Spleen (tissue), 11 donors: ENCODE measurements at regions not wholly inside any gene's neighbourhood (a gene's known extent, or its start where the extent isn't known, plus 50 kb on each side); places are given as distances from the start of the nearest gene placed in this dataset.

Experiments used
- DNase-seq: peaks from one replicate; pipeline ENCODE4 v3.0.0-alpha.2; 2020
- H3K27ac ChIP-seq, 8 donors: fragments of 200-600 bp; sonication (generic) in 7 of 8; 1 replicate in 4 of 8; 2 replicates in 4 of 8; pipeline versions ENCODE4 v1.5.0 to v1.8.0; 2016 to 2021; ENCODE audit warnings: inconsistent platforms in 4 of 8, mild to moderate bottlenecking in 4 of 8, moderate library complexity in 1 of 8
- H3K27me3 ChIP-seq, 7 donors: fragments of 200-600 bp; sonication (generic) in 6 of 7; replicated peaks in 1 of 7; 1 replicate in 4 of 7; 2 replicates in 3 of 7; pipeline versions ENCODE4 v1.5.0 to v1.8.0; 2016 to 2021; ENCODE audit warnings: inconsistent platforms in 3 of 7, mild to moderate bottlenecking in 1 of 7
- H3K36me3 ChIP-seq, 6 donors: fragments of 200-600 bp; sonication (generic) in 5 of 6; 1 replicate in 4 of 6; 2 replicates in 2 of 6; pipeline versions ENCODE4 v1.5.0 to v1.8.0; 2016 to 2021; ENCODE audit warnings: inconsistent platforms in 2 of 6
- H3K4me1 ChIP-seq, 6 donors: fragments of 200-600 bp; sonication (generic) in 5 of 6; 1 replicate in 3 of 6; 2 replicates in 3 of 6; pipeline versions ENCODE4 v1.5.0 to v1.8.0; 2016 to 2021; ENCODE audit warnings: inconsistent platforms in 3 of 6
- H3K4me3 ChIP-seq, 8 donors: fragments of 200-600 bp; sonication (generic) in 7 of 8; 1 replicate in 4 of 8; 2 replicates in 4 of 8; pipeline versions ENCODE4 v1.5.0 to v1.8.0; 2016 to 2021; ENCODE audit warnings: inconsistent platforms in 4 of 8, mild to moderate bottlenecking in 4 of 8, moderate library complexity in 2 of 8
- H3K9me3 ChIP-seq, 8 donors: fragments of 200-600 bp; sonication (generic) in 7 of 8; 1 replicate in 4 of 8; 2 replicates in 4 of 8; pipeline versions ENCODE4 v1.5.0 to v1.8.0; 2016 to 2021; ENCODE audit warnings: inconsistent platforms in 4 of 8
- CTCF ChIP-seq, 11 experiments: fragments of 200-600 bp in 7 of 11; fragments of 450-650 bp in 4 of 11; sonication (generic) in 4 of 11; IDR thresholded peaks in 8 of 11; conservative IDR thresholded peaks in 3 of 11; 1 replicate in 7 of 11; 2 replicates in 4 of 11; pipeline versions ENCODE4 v1.4.0 to v1.8.0; 2016 to 2021; ENCODE audit warnings: antibody characterized with exemption in 11 of 11, inconsistent platforms in 4 of 11, mild to moderate bottlenecking in 1 of 11
- POLR2A ChIP-seq, 3 donors: fragments of 450-650 bp; IDR thresholded peaks; one replicate each; pipeline ENCODE4 v1.5.1; 2017; ENCODE audit warnings: antibody characterized with exemption in 3 of 3, mild to moderate bottlenecking in 1 of 3
- POLR2AphosphoS5 ChIP-seq, 3 donors: sonication (generic); formaldehyde crosslinking; IDR thresholded peaks; one replicate each; pipeline ENCODE4 v1.5.1; 2017; ENCODE audit warnings: antibody characterized with exemption in 3 of 3
- WGBS, 5 donors: extraction: QIAGEN DNeasy Blood & Tissue Kit in 3 of 5; methylation state at CpG; one replicate each; pipeline versions ENCODE4 v1.1.5 to v1.1.7; 2013 to 2018; 5-methylcytosine and 5-hydroxymethylcytosine counted together
- intact Hi-C: fragments of 100-400 bp; cut with DNase I; formaldehyde crosslinking; loops from one replicate; pipeline ENCODE4 v1.15.0; 2023; ENCODE audit warnings: low total_unique reads
- donor health status: healthy with polysubstance abuse.
- donor health status: DM: no; HTN: no; CAD: no; lungs with moderate emphysema.
- donor health status: DM: no; HTN: no; CAD: no.
- donor health status: Bipolar disorder and iron deficiency.
- donor health status: healthy.
- donor health status: DM: no; HTN: no; CAD: no.
- donor health status: DM: yes; HTN: yes; CAD: no.

- Histone ChIP-seq H3K36me3 (no peaks in the 10 kb centered on the region), H3K27me3 (no peaks in the 10 kb centered on the region), H3K27ac (no peak overlapping the region), H3K4me3 (no peak overlapping the region), H3K9me3 (no peaks in the 10 kb centered on the region), H3K4me1 (no peaks in the 10 kb centered on the region)
- intact Hi-C loops = no loop called here
- no peak for TF ChIP-seq POLR2A (IDR thresholded peaks at IDR 0.05)
- TF ChIP-seq CTCF (IDR thresholded peaks at IDR 0.05 in 8 of 11, conservative IDR thresholded peaks at IDR 0.05 in 3 of 11) = no peak
- no peak for TF ChIP-seq POLR2AphosphoS5 (IDR thresholded peaks at IDR 0.05)
- WGBS, 5 donors = 66 to 84% (median 73%) methylated on average over 2 of the region's 2 CpGs
- no peak for DNase-seq
Measured at GRCh38 chr5:120153551-120153950, 310.5 kb upstream of the PRR16 start.

DNA sequence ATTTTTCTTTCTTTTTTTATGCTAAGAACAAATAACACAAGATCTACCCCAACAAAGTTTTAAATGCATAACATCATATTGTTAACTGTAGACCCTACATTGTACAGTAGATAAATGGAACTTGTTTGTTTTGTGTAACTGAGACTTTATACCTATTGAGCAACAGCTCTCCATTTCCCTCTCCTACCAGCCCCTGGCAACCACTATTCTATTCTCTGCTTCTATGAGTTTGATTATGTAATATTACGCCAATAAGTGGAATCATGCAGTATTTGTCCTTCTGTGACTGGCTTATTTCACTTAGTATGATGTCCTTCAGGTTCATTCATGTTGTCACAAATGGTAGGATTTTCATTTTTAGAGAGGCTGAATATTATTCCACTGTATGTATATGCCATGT is 308.2 kb upstream of the PRR16 start:
- TF ChIP-seq CTCF (IDR thresholded peaks at IDR 0.05 in 8 of 11, conservative IDR thresholded peaks at IDR 0.05 in 3 of 11) (no peak), POLR2A (IDR thresholded peaks at IDR 0.05) (no peak), POLR2AphosphoS5 (IDR thresholded peaks at IDR 0.05) (no peak)
- Histone ChIP-seq H3K36me3 (no peaks in the 10 kb centered on the region), H3K9me3 (no peaks in the 10 kb centered on the region), H3K4me1 (no peaks in the 10 kb centered on the region), H3K4me3 (no peak overlapping the region), H3K27me3 (no peaks in the 10 kb centered on the region), H3K27ac (no peak overlapping the region)
- intact Hi-C loops = no loop called here
- 49 to 88% (median 60%) methylated on average over 1 of the region's 1 CpG for WGBS, 5 donors
- no peak for DNase-seq

DNA sequence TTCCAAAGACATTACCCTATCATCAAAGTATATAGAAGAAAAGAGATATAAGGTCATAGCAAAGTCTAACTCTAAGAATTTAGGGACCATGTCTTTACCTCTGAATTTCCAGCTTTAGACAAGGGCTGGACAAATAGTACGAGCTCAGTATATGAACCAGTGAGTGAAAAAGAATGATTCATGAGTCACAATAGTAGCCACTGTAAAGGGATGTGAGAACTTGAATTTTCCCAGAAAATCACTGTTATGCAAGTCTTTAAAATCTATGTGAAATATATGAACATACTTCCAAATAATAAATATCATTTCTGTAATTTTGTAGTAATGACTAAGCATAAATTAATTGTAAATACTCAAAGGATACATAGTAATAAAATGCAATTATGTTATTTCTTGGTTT is 305.9 kb upstream of the PRR16 start:
- Histone ChIP-seq H3K9me3 (no peaks in the 10 kb centered on the region), H3K4me1 (no peaks in the 10 kb centered on the region), H3K27ac (no peak overlapping the region), H3K36me3 (no peaks in the 10 kb centered on the region), H3K4me3 (no peak overlapping the region), H3K27me3 (no peaks in the 10 kb centered on the region)
- intact Hi-C loops = no loop called here
- DNase-seq = no peak
- 53 to 89% (median 58%) methylated on average over 1 of the region's 1 CpG for WGBS, 5 donors
- TF ChIP-seq POLR2AphosphoS5 (IDR thresholded peaks at IDR 0.05) = no peak
- TF ChIP-seq CTCF (IDR thresholded peaks at IDR 0.05 in 8 of 11, conservative IDR thresholded peaks at IDR 0.05 in 3 of 11) = no peak
- TF ChIP-seq POLR2A (IDR thresholded peaks at IDR 0.05) = no peak

DNA sequence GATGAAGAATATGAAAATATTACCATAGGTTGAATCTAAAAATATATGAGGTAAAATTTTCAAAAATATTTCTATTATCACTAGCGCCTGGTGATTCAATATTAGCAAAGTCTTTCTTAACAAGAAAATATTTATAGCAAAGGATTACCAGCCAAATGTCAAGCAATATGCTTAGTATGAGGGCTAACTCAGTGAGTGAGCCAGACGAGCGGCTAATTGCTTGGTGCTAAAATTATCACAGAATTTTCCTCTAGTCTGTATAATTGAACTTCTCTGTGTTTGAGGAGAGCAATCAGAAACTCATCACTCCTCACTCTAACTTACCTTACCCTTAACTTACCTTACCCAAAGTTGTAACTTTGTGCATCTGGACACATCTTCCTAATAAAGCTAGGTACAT is 304.9 kb upstream of the PRR16 start:
- intact Hi-C loops = no loop called here
- 83 to 95% (median 91%) methylated on average over 3 of the region's 3 CpGs for WGBS, 5 donors
- no peak for TF ChIP-seq POLR2A (IDR thresholded peaks at IDR 0.05)
- TF ChIP-seq POLR2AphosphoS5 (IDR thresholded peaks at IDR 0.05) = no peak
- no peak for TF ChIP-seq CTCF (IDR thresholded peaks at IDR 0.05 in 8 of 11, conservative IDR thresholded peaks at IDR 0.05 in 3 of 11)

More for the DNA sequence above, 304.9 kb upstream of the PRR16 start:
- Histone ChIP-seq H3K36me3 (no peaks in the 10 kb centered on the region), H3K4me3 (no peak overlapping the region), H3K27me3 (no peaks in the 10 kb centered on the region), H3K27ac (no peak overlapping the region), H3K4me1 (no peaks in the 10 kb centered on the region), H3K9me3 (no peaks in the 10 kb centered on the region)
- no peak for DNase-seq
